NOMO-1 treated with DMSO at 0.1 percent for 48 hours (cell line): ENCODE measurements at regions not wholly inside any gene's neighbourhood (a gene's known extent, or its start where the extent isn't known, plus 50 kb on each side); places are given as distances from the start of the nearest gene placed in this dataset.

Experiments
- DNase-seq: peaks from one replicate; lab custom pipeline; 2025; ENCODE audit not compliant: unreplicated experiment; lab: John Stamatoyannopoulos, UW

- DNase-seq, result no peak
These were observed 217.6 kb upstream of the DTNBP1 start for GRCh38 chr6:15880262-15880973.

GRCh38 chr6:15879371-15880261, 216.8 kb upstream of the DTNBP1 start:
- DNase-seq, result no peak

- DNase-seq, result peak; percentile 68
These were observed 214.4 kb upstream of the DTNBP1 start for GRCh38 chr6:15877231-15877630.

- DNase-seq, result peak; percentile 92
These were observed 213.6 kb upstream of the DTNBP1 start for GRCh38 chr6:15876406-15876805.

GRCh38 chr6:15875797-15876196, 213.0 kb upstream of the DTNBP1 start:
- DNase-seq, result peak; percentile 21

- no peak for DNase-seq
These were observed 212.0 kb upstream of the DTNBP1 start for GRCh38 chr6:15874821-15875220.

- no peak for DNase-seq
These were observed 211.5 kb upstream of the DTNBP1 start for GRCh38 chr6:15874326-15874725.

GRCh38 chr6:15872241-15873103, 209.6 kb upstream of the DTNBP1 start:
- peak; percentile 72 for DNase-seq

GRCh38 chr6:15871276-15871675, 208.4 kb upstream of the DTNBP1 start:
- DNase-seq, result no peak

- DNase-seq, result no peak
These were observed 207.7 kb upstream of the DTNBP1 start for GRCh38 chr6:15870333-15871043.

- DNase-seq, result no peak
These were observed 201.9 kb upstream of the DTNBP1 start for GRCh38 chr6:15864708-15865062.

GRCh38 chr6:15864038-15864707, 201.3 kb upstream of the DTNBP1 start:
- DNase-seq, result no peak

GRCh38 chr6:15862810-15863209, 200.0 kb upstream of the DTNBP1 start:
- no peak for DNase-seq

- no peak for DNase-seq
These were observed 198.7 kb upstream of the DTNBP1 start for GRCh38 chr6:15861486-15861885.

- DNase-seq, result no peak
These were observed 192.2 kb upstream of the DTNBP1 start for GRCh38 chr6:15854826-15855710.

- no peak for DNase-seq
These were observed 191.6 kb upstream of the DTNBP1 start for GRCh38 chr6:15854378-15854777.

- DNase-seq, result no peak
These were observed 190.4 kb upstream of the DTNBP1 start for GRCh38 chr6:15853259-15853658.

GRCh38 chr6:15852289-15852688, 189.5 kb upstream of the DTNBP1 start:
- DNase-seq, result no peak

GRCh38 chr6:15849395-15849794, 186.6 kb upstream of the DTNBP1 start:
- no peak for DNase-seq
